Stimulated activated CD4-positive, alpha-beta T cell treated with anti-CD3 and anti-CD28 coated beads, Interleukin-2, amount 100 ng/mL, for 48 hours (primary cell): ENCODE measurements at regions not wholly inside any gene's neighbourhood (a gene's known extent, or its start where the extent isn't known, plus 50 kb on each side); places are given as distances from the start of the nearest gene placed in this dataset.

Source experiments
- DNase-seq, 2 donors: peaks; one replicate each; pipeline ENCODE4 v3.0.0-alpha.2; 2020

- DNase-seq = no peak
These were observed 539.8 kb upstream of the RAB6C start for GRCh38 chr2:129439406-129440302.

- DNase-seq = no peak
These were observed 537.9 kb upstream of the RAB6C start for GRCh38 chr2:129441610-129442009.

- no peak for DNase-seq
These were observed 536.1 kb upstream of the RAB6C start for GRCh38 chr2:129443235-129443864.

GRCh38 chr2:129443865-129444739, 535.4 kb upstream of the RAB6C start:
- DNase-seq = no peak

GRCh38 chr2:129444751-129445150, 534.7 kb upstream of the RAB6C start:
- no peak for DNase-seq

GRCh38 chr2:129456691-129457090, 522.8 kb upstream of the RAB6C start:
- DNase-seq = no peak

- no peak for DNase-seq
These were observed 522.1 kb upstream of the RAB6C start for GRCh38 chr2:129457277-129457818.

GRCh38 chr2:129458006-129458405, 521.5 kb upstream of the RAB6C start:
- DNase-seq = no peak

- no peak for DNase-seq
These were observed 521.0 kb upstream of the RAB6C start for GRCh38 chr2:129458436-129458835.

- DNase-seq = no peak
These were observed 520.1 kb upstream of the RAB6C start for GRCh38 chr2:129459200-129459876.

- no peak for DNase-seq
These were observed 519.6 kb upstream of the RAB6C start for GRCh38 chr2:129459881-129460280.

GRCh38 chr2:129460299-129461198, 518.9 kb upstream of the RAB6C start:
- no peak for DNase-seq

- no peak for DNase-seq
These were observed 517.1 kb upstream of the RAB6C start for GRCh38 chr2:129462349-129462748.

- no peak for DNase-seq
These were observed 516.5 kb upstream of the RAB6C start for GRCh38 chr2:129462967-129463366.

- DNase-seq = no peak
These were observed 515.4 kb upstream of the RAB6C start for GRCh38 chr2:129464036-129464435.

GRCh38 chr2:129464631-129465030, 514.8 kb upstream of the RAB6C start:
- no peak for DNase-seq

GRCh38 chr2:129465045-129465444, 514.4 kb upstream of the RAB6C start:
- DNase-seq = no peak

- no peak for DNase-seq
These were observed 513.1 kb upstream of the RAB6C start for GRCh38 chr2:129466389-129466788.

GRCh38 chr2:129467012-129467779, 512.3 kb upstream of the RAB6C start:
- DNase-seq = no peak

GRCh38 chr2:129467941-129468340, 511.5 kb upstream of the RAB6C start:
- no peak for DNase-seq

GRCh38 chr2:129468879-129469278, 510.6 kb upstream of the RAB6C start:
- DNase-seq = no peak
